Mesothelial cell of epicardium (in vitro differentiated cells): ENCODE measurements at regions not wholly inside any gene's neighbourhood (a gene's known extent, or its start where the extent isn't known, plus 50 kb on each side); places are given as distances from the start of the nearest gene placed in this dataset.
"Not testable (repeated sequence)": the region's sequence is repeated elsewhere in the genome, so short reads cannot be mapped to it uniquely, and the experiment has no call there.

Experiments used
- DNase-seq, 2 experiments: peaks; one replicate each; pipeline ENCODE4 v3.0.0; 2021; ENCODE audit warnings: low spot score in 2 of 2; ENCODE audit not compliant: unreplicated experiment in 2 of 2
- H3K27ac Mint-ChIP-seq: 2 replicates; pipeline ENCODE4 v1.8.0; 2021; ENCODE audit warnings: mixed read lengths
- H3K27me3 Mint-ChIP-seq: 2 replicates; pipeline ENCODE4 v1.8.0; 2021; ENCODE audit warnings: low read depth, mixed read lengths
- H3K36me3 Mint-ChIP-seq: 2 replicates; pipeline ENCODE4 v1.8.0; 2021; ENCODE audit warnings: mixed read lengths
- H3K4me1 Mint-ChIP-seq: 2 replicates; pipeline ENCODE4 v1.8.0; 2021; ENCODE audit warnings: mixed read lengths
- H3K4me3 Mint-ChIP-seq: 2 replicates; pipeline ENCODE4 v1.8.0; 2021; ENCODE audit warnings: mild to moderate bottlenecking, moderate library complexity, mixed read lengths
- H3K9me3 Mint-ChIP-seq: 2 replicates; pipeline ENCODE4 v1.8.0; 2021; ENCODE audit warnings: mixed read lengths
- TF ChIP-seq, protein P1 (sequence below): fragments of 200-600 bp; sonication (generic); IDR thresholded peaks from one replicate; pipeline ENCODE4 v1.5.0; 2021; ENCODE audit warnings: antibody characterized with exemption; ENCODE audit not compliant: unreplicated experiment

- TF ChIP-seq, protein P1, sequence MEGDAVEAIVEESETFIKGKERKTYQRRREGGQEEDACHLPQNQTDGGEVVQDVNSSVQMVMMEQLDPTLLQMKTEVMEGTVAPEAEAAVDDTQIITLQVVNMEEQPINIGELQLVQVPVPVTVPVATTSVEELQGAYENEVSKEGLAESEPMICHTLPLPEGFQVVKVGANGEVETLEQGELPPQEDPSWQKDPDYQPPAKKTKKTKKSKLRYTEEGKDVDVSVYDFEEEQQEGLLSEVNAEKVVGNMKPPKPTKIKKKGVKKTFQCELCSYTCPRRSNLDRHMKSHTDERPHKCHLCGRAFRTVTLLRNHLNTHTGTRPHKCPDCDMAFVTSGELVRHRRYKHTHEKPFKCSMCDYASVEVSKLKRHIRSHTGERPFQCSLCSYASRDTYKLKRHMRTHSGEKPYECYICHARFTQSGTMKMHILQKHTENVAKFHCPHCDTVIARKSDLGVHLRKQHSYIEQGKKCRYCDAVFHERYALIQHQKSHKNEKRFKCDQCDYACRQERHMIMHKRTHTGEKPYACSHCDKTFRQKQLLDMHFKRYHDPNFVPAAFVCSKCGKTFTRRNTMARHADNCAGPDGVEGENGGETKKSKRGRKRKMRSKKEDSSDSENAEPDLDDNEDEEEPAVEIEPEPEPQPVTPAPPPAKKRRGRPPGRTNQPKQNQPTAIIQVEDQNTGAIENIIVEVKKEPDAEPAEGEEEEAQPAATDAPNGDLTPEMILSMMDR: no peak
- Mint-ChIP-seq H3K4me1 (peaks cover 4% of the 10 kb centered on the region), H3K27me3 (peaks cover 8% of the 10 kb centered on the region), H3K27ac (no peak overlapping the region), H3K4me3 (no peak overlapping the region), H3K36me3 (no peaks in the 10 kb centered on the region), H3K9me3 (peaks cover 22% of the 10 kb centered on the region)
- DNase-seq: no peak
These were observed 338.3 kb upstream of the KLF4 start for GRCh38 chr9:107827884-107828283.

DNA sequence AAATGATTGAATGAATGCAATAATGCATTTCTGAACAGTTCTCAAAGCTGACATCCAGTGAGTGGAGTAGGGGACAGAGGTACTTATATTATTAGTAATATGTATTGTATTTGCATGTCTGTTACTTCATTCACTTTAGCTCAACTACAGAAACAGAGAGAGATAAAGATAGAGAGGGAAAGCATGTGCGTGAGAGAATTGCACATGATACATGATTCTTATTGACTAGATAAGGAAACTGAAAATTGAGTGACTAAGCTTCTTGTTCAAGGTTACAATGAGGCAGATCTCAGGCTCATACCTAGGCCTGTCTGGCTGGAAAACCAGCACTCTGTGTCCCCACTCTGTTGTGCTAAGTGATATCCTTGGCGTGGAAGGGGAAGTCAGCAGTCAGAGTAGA lies 337.7 kb upstream of the KLF4 start:
- TF ChIP-seq, protein P1: no peak
- Mint-ChIP-seq H3K27ac (no peak overlapping the region), H3K9me3 (peaks cover 22% of the 10 kb centered on the region), H3K4me3 (no peak overlapping the region), H3K36me3 (no peaks in the 10 kb centered on the region), H3K27me3 (peaks cover 8% of the 10 kb centered on the region), H3K4me1 (no peaks in the 10 kb centered on the region)
- no peak for DNase-seq

DNA sequence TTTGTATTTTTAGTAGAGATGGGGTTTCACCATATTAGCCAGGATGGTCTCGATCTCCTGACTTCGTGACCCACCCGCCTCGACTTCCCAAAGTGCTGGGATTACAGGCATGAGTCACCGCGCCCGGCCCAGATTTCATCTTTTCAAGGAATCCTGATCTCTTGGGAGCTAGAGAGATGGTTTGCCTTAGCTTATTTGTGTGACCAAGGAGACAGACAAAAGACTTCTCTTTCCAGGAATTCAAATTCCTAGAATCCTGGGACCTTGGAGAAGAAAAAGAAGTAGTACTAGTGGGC lies 337.1 kb upstream of the KLF4 start:
- H3K4me1 Mint-ChIP-seq, H3K4me3 Mint-ChIP-seq, DNase-seq, H3K36me3 Mint-ChIP-seq, H3K27ac Mint-ChIP-seq, H3K27me3 Mint-ChIP-seq: not testable (repeated sequence)
- H3K9me3 Mint-ChIP-seq: peaks cover 22% of the 10 kb centered on the region

- peaks cover 5% of the 10 kb centered on the region for H3K27me3 Mint-ChIP-seq
- no peak for DNase-seq
- TF ChIP-seq, protein P1: no peak
- H3K9me3 Mint-ChIP-seq: peaks cover 11% of the 10 kb centered on the region
- H3K27ac Mint-ChIP-seq: no peak overlapping the region
- H3K36me3 Mint-ChIP-seq: no peaks in the 10 kb centered on the region
- H3K4me1 Mint-ChIP-seq: no peaks in the 10 kb centered on the region
- H3K4me3 Mint-ChIP-seq: no peak overlapping the region
These were observed 335.0 kb upstream of the KLF4 start for GRCh38 chr9:107824556-107824955.

GRCh38 chr9:107819772-107820565 lies 330.4 kb upstream of the KLF4 start:
- no peaks in the 10 kb centered on the region for H3K36me3 Mint-ChIP-seq
- TF ChIP-seq, protein P1: no peak
- H3K9me3 Mint-ChIP-seq: no peaks in the 10 kb centered on the region
- no peak overlapping the region for H3K4me3 Mint-ChIP-seq
- no peaks in the 10 kb centered on the region for H3K4me1 Mint-ChIP-seq
- H3K27ac Mint-ChIP-seq: no peak overlapping the region
- H3K27me3 Mint-ChIP-seq: peaks cover 5% of the 10 kb centered on the region
- DNase-seq: no peak

DNA sequence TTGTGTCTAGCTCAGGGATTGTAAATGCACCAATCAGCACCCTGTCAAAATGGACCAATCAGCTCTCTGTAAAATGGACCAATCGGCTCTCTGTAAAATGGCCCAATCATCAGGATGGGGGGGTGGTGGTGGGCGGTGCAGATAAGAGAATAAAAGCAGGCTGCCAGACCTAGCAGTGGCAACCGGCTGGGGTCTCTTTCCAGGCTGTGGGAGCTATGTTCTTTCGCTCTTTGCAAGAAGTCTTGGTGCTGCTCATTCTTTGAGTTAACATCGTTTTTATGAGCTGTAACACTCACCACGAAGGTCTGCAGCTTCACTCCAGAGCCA lies 328.9 kb upstream of the KLF4 start:
- H3K27ac Mint-ChIP-seq, H3K27me3 Mint-ChIP-seq, H3K4me3 Mint-ChIP-seq, H3K36me3 Mint-ChIP-seq, DNase-seq, H3K4me1 Mint-ChIP-seq, H3K9me3 Mint-ChIP-seq: not testable (repeated sequence)

GRCh38 chr9:107817595-107818502 lies 328.3 kb upstream of the KLF4 start:
- not testable (repeated sequence) for H3K9me3 Mint-ChIP-seq, H3K4me3 Mint-ChIP-seq, H3K27ac Mint-ChIP-seq, H3K27me3 Mint-ChIP-seq, H3K36me3 Mint-ChIP-seq, H3K4me1 Mint-ChIP-seq, DNase-seq
